Thoracic aorta (tissue), 2 donors: ENCODE measurements at regions not wholly inside any gene's neighbourhood (a gene's known extent, or its start where the extent isn't known, plus 50 kb on each side); places are given as distances from the start of the nearest gene placed in this dataset.

Experiments used
- ATAC-seq: fragments of 150-250 bp; one replicate; pipeline ENCODE4 v1.8.0; 2017; ENCODE audit warnings: low read depth; ENCODE audit not compliant: insufficient number of reproducible peaks, low FRiP score
- DNase-seq: peaks from one replicate; pipeline ENCODE4 v3.0.0-alpha.2; 2020; ENCODE audit warnings: low spot score
- H3K27ac ChIP-seq, 2 donors: fragments of 200-600 bp; sonication (generic); 1 replicate in 1 of 2; 2 replicates in 1 of 2; pipeline ENCODE4 v1.5.1; 2016; ENCODE audit warnings: mild to moderate bottlenecking in 2 of 2, moderate library complexity in 2 of 2
- H3K27me3 ChIP-seq: fragments of 200-600 bp; sonication (generic); replicated peaks from 2 replicates; pipeline ENCODE4 v1.6.0; 2016; ENCODE audit warnings: mild to moderate bottlenecking; ENCODE audit not compliant: insufficient read depth
- H3K36me3 ChIP-seq: fragments of 200-600 bp; sonication (generic); one replicate; pipeline ENCODE4 v1.5.1; 2016
- H3K4me1 ChIP-seq, 2 donors: fragments of 200-600 bp; sonication (generic); 1 replicate in 1 of 2; 2 replicates in 1 of 2; pipeline versions ENCODE4 v1.5.1 to v1.6.0; 2016; ENCODE audit warnings: low read depth in 2 of 2, mild to moderate bottlenecking in 1 of 2; ENCODE audit not compliant: control insufficient read depth in 1 of 2
- H3K4me3 ChIP-seq: fragments of 200-600 bp; sonication (generic); 2 replicates; pipeline ENCODE4 v1.5.1; 2016; ENCODE audit warnings: mild to moderate bottlenecking
- H3K9me3 ChIP-seq: fragments of 200-600 bp; sonication (generic); 2 replicates; pipeline ENCODE4 v1.5.1; 2016
- TF ChIP-seq, protein P1 (sequence below): fragments of 200-600 bp; sonication (generic); IDR thresholded peaks from one replicate; pipeline ENCODE4 v1.5.1; 2019; ENCODE audit warnings: antibody characterized with exemption

DNA sequence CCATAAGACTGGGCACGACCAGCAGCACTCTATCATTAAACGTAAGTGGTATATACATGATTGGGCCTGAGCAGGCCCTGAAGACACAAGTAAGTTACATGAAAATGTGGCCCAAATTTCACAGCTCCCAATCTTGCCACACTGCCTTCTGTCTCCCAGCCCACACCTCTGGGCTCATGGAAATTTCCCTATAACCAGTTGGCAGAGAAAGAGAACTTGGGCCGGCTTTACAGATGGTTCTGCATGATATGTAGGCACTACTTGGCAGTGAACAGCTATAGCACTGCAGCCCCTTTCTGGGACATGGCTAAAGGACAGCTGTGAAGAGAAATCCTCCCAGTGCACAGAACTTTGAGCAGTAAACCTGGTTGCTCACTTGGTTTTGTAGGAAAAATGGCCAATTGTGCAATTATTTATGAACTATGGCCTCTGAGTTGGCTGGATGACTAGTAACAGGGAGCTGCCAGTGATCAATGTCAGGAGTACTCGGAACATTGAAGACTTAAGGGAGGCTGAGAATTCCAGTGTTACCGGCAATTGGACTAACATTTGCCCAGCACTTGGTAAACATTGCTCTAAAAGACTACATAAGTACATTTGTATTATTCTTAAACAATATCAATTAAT lies 1006.6 kb upstream of the LRRN3 start:
- Histone ChIP-seq H3K9me3 (no peaks in the 10 kb centered on the region), H3K27ac (no peak overlapping the region), H3K36me3 (no peaks in the 10 kb centered on the region), H3K4me3 (no peak overlapping the region), H3K27me3 (no peaks in the 10 kb centered on the region), H3K4me1 (no peaks in the 10 kb centered on the region)
- TF ChIP-seq, protein P1, sequence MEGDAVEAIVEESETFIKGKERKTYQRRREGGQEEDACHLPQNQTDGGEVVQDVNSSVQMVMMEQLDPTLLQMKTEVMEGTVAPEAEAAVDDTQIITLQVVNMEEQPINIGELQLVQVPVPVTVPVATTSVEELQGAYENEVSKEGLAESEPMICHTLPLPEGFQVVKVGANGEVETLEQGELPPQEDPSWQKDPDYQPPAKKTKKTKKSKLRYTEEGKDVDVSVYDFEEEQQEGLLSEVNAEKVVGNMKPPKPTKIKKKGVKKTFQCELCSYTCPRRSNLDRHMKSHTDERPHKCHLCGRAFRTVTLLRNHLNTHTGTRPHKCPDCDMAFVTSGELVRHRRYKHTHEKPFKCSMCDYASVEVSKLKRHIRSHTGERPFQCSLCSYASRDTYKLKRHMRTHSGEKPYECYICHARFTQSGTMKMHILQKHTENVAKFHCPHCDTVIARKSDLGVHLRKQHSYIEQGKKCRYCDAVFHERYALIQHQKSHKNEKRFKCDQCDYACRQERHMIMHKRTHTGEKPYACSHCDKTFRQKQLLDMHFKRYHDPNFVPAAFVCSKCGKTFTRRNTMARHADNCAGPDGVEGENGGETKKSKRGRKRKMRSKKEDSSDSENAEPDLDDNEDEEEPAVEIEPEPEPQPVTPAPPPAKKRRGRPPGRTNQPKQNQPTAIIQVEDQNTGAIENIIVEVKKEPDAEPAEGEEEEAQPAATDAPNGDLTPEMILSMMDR = no peak
- ATAC-seq (no peak), DNase-seq (no peak)

DNA sequence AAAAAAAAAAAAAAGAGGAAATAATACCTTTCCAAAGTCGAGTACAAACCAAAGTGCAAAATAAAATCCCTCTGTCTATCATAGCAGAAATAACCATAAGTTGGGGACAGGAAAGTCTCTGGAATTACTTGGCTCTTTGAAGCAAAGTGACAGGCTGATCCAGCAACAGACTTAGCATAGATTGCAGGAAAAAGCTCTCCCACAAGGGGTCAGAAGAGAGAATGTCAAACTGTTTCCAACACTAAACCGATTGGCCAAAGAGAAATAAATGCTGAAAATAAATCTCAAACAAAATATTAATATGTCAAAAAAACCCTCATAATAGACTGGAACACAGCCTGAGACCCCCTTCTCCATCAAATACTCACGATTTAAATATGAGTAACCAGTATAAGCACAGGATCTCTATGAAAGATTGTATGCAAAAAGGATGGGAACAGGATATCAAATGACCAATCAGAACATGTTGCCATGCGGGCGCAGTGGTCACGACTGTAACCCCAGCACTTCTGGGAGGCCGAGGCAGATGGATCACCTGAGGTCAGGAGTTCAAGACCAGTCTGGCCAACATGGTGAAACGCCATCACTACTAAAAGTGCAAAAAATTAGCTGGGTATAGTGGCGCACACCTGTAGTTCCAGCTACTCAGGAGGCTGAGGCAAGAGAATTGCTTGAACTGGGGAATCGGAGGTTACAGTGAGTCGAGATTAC lies 1000.7 kb upstream of the LRRN3 start:
- ATAC-seq = no peak
- H3K27ac ChIP-seq = no peak overlapping the region
- H3K4me3 ChIP-seq = no peak overlapping the region
- H3K4me1 ChIP-seq = no peaks in the 10 kb centered on the region
- TF ChIP-seq, protein P1 = no peak
- no peaks in the 10 kb centered on the region for H3K36me3 ChIP-seq
- no peak for DNase-seq
- H3K9me3 ChIP-seq = no peaks in the 10 kb centered on the region
- no peaks in the 10 kb centered on the region for H3K27me3 ChIP-seq

DNA sequence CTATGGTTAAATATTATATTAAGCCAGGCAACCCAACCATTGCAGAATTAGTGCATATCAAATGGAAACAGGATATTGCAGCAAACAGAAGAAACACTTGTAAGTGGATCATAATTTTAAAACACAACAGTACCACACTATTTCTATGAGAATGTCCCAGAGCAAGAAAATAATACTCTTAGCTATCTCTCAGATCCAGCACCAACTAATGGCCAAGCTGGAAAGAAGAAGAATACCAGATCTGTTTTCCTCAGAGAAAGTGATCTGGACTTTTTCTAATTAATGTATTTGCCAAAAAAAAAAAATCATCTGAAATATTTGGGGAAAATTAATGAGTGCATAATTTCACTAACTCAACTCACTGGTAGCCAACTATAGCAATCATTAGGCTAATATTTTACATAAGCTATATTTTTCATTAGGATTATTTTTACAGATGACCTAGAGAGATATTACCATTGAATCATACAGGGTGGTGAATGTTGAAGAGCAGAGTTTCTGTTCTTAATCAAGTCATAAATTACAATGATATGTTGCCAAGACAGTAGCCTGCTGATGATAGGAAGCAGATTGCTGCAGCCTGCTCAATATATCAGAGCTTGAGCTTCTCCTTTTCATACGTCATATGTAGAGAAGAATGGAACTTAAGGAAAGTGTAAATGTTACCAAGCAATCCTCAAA lies 995.4 kb upstream of the LRRN3 start:
- H3K4me3 ChIP-seq = no peak overlapping the region
- H3K36me3 ChIP-seq = no peaks in the 10 kb centered on the region
- H3K27me3 ChIP-seq = no peaks in the 10 kb centered on the region
- no peaks in the 10 kb centered on the region for H3K9me3 ChIP-seq
- DNase-seq (no peak), ATAC-seq (no peak)
- no peaks in the 10 kb centered on the region for H3K4me1 ChIP-seq
- TF ChIP-seq, protein P1 = no peak
- H3K27ac ChIP-seq = no peak overlapping the region

DNA sequence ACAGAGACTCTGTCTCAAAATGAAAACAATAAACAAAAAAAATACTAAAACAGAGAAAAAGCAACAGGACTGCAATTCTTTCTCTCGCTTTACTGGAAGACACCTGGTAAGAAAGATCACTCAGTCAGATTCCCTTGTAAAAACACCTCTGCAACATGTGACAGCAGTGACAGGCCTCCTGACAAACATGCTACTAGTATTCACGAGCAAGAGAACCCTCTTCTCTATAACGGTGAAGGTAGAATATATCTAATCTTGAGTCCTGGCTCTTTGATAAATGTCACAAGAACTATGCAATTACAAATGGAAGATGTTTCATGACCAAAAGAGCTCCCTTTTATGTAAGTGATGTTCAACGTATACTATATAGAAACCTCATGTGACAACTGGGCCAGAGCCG lies 986.7 kb upstream of the LRRN3 start:
- no peak for ATAC-seq
- DNase-seq = no peak
- TF ChIP-seq, protein P1 = no peak
- H3K27ac ChIP-seq = no peak overlapping the region
- H3K36me3 ChIP-seq = no peaks in the 10 kb centered on the region
- no peaks in the 10 kb centered on the region for H3K4me1 ChIP-seq
- H3K4me3 ChIP-seq = no peak overlapping the region
- H3K9me3 ChIP-seq = no peaks in the 10 kb centered on the region
- H3K27me3 ChIP-seq = no peaks in the 10 kb centered on the region

DNA sequence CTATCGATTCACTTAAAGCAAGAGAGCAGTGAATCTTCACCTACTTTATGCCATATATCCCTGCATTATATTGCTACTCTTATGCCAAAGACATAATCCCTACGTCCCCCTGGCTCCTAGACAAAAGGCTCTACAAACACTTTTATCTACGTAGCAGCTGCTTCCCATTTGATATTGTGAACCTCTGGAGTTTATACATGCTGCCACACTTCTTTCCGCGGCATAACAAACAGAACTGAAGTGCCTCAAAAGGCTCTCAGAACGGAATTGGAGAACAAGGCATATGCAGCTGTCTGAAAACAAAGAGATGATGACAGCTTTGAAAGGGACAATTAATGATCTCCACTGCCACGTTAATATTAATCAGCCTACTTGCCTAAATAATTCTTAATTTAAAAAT lies 985.6 kb upstream of the LRRN3 start:
- H3K4me3 ChIP-seq = no peak overlapping the region
- no peaks in the 10 kb centered on the region for H3K36me3 ChIP-seq
- H3K27me3 ChIP-seq = no peaks in the 10 kb centered on the region
- no peaks in the 10 kb centered on the region for H3K9me3 ChIP-seq
- ATAC-seq = no peak
- H3K27ac ChIP-seq = no peak overlapping the region
- no peak for DNase-seq
- H3K4me1 ChIP-seq = no peaks in the 10 kb centered on the region
- TF ChIP-seq, protein P1 = no peak
